Activated T-helper 2 cell treated with anti-CD3 and anti-CD28 coated beads, Interferon-gamma antibody, Interleukin-2, Interleukin-4, amounts not matched to agents 10 μg/mL and 5 μg/mL and 100 μg/mL, durations not matched to agents 14 hours and 24 hours and 36 hours (primary cell): ENCODE measurements at regions not wholly inside any gene's neighbourhood (a gene's known extent, or its start where the extent isn't known, plus 50 kb on each side); places are given as distances from the start of the nearest gene placed in this dataset.

ENCODE experiments used
- DNase-seq: peaks from one replicate; pipeline ENCODE4 v3.0.0; 2021; ENCODE audit warnings: low spot score
- H3K27ac Mint-ChIP-seq: one replicate; pipeline ENCODE4 v1.8.0; 2021; ENCODE audit warnings: mixed read lengths
- H3K27me3 Mint-ChIP-seq: one replicate; pipeline ENCODE4 v1.8.0; 2021; ENCODE audit warnings: low read depth, mixed read lengths
- H3K36me3 Mint-ChIP-seq: one replicate; pipeline ENCODE4 v1.8.0; 2021; ENCODE audit warnings: low read depth, mixed read lengths
- H3K4me1 Mint-ChIP-seq: one replicate; pipeline ENCODE4 v1.8.0; 2021; ENCODE audit warnings: low read depth, mixed read lengths
- H3K4me3 Mint-ChIP-seq: one replicate; pipeline ENCODE4 v1.8.0; 2021; ENCODE audit warnings: low read depth, mild to moderate bottlenecking, moderate library complexity, mixed read lengths
- H3K9me3 Mint-ChIP-seq: one replicate; pipeline ENCODE4 v1.8.0; 2021; ENCODE audit warnings: mixed read lengths
- intact Hi-C: fragments of 100-400 bp; cut with micrococcal nuclease; formaldehyde crosslinking; loops from one replicate; pipeline ENCODE4 v1.15.1; 2023

DNA sequence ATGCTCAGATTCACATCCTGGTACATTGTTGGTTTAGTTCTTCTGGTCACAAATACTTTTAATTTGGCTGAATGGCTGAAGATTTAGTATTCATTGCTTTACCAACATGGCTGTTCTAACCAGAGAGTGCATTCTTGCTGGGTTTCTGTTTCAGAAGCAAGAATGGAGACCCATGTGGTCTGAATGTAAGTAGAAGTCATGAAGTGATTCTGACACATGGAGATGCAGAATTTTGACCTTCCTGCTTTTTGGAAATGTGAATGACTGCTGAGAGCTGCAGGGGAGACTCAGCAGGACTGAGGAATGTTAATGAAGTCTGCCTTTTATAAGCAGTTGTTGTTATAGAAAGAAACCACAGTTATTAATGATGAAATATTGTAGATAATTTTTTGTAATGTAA is 576.1 kb upstream of the MARCKS start:
- H3K4me1 Mint-ChIP-seq = no peaks in the 10 kb centered on the region
- intact Hi-C loops = no loop called here

DNA sequence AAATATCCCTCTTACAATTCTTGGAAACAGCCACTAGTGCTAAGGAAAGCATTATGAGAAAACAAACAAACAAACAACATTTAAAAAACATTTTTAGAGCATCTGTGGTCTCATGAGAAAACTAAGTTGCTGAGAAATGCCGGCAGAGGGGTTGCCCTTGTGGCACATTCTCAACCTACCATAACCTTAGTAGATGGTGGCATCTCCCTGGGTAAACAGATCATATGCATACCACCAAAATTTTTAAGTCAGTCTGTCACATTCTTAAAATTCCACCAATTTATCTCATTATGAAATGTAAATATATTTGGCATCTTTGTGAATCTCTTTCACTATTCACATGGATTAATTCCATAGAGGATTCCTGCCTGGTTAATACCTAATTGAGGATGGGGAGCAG is 575.7 kb upstream of the MARCKS start:
- Mint-ChIP-seq H3K27me3 (no peaks in the 10 kb centered on the region), H3K4me3 (no peak overlapping the region), H3K36me3 (no peaks in the 10 kb centered on the region), H3K27ac (no peak overlapping the region), H3K9me3 (no peaks in the 10 kb centered on the region), H3K4me1 (no peaks in the 10 kb centered on the region)
- intact Hi-C loops = no loop called here
- DNase-seq = no peak

More for the DNA sequence above, 576.1 kb upstream of the MARCKS start:
- no peak overlapping the region for H3K27ac Mint-ChIP-seq
- no peak for DNase-seq
- H3K36me3 Mint-ChIP-seq = no peaks in the 10 kb centered on the region
- no peak overlapping the region for H3K4me3 Mint-ChIP-seq
- no peaks in the 10 kb centered on the region for H3K9me3 Mint-ChIP-seq
- no peaks in the 10 kb centered on the region for H3K27me3 Mint-ChIP-seq

DNA sequence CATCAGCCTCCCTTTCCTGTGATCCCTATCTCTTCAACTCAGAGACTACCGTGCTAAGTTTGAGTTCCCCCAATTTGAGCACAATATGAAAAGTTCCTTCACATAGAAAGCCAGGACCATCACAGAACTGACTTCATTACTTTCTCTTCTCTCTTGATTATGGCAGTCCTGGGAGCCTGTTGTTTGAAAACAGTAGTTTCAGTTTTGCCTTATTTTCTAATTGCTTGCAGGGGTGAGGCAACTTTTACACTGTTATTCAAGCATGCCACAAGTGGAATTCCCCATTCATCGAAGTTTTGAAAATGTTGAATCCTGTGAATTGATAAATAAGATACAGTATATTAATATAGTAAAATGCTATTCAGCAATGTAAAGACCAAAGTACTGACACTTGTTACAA is 569.7 kb upstream of the MARCKS start:
- Mint-ChIP-seq H3K27me3 (no peaks in the 10 kb centered on the region), H3K36me3 (no peaks in the 10 kb centered on the region), H3K9me3 (no peaks in the 10 kb centered on the region), H3K27ac (no peak overlapping the region), H3K4me1 (no peaks in the 10 kb centered on the region), H3K4me3 (no peak overlapping the region)
- intact Hi-C loops = no loop called here
- no peak for DNase-seq

DNA sequence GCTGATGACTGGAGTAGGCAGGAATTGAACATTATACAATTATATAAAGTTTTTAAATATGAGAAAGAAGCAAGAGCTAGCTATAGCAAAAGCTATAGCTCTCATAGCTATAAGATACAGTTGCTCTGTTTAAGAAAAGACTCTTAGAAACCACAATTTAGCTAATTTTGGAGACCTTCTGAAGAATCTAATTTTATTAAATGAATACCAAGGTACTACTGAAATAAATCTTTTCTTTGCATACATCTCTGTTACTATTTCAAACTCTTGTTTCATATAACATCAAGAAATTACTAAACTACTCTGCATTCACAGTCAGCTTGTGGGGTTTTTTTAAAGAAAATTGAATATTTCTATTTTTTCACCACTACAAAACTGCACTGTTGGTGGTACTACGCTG is 568.7 kb upstream of the MARCKS start:
- no peaks in the 10 kb centered on the region for H3K9me3 Mint-ChIP-seq
- no peaks in the 10 kb centered on the region for H3K36me3 Mint-ChIP-seq
- H3K27ac Mint-ChIP-seq = no peak overlapping the region
- no peaks in the 10 kb centered on the region for H3K27me3 Mint-ChIP-seq
- DNase-seq = no peak
- no peak overlapping the region for H3K4me3 Mint-ChIP-seq
- intact Hi-C loops = no loop called here
- H3K4me1 Mint-ChIP-seq = no peaks in the 10 kb centered on the region

DNA sequence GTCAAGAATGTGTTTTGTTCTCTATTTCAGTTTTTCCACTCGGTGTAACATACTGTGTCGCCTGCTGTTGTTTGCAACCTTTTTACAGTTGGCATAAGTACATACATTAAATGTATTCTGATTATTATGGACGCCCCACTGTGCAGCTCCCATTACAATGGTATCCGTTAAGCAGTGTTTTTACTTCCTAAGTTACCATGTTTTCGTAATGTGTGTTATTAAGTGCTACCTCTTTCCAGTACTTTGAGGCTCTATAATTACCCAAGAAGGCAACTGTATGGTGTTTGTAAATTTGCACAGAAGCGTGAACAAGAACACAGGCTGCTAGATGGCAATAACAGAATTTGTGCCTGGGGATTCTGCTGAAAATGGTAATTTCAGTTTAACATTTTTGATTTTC is 568.0 kb upstream of the MARCKS start:
- H3K27ac Mint-ChIP-seq = no peak overlapping the region
- DNase-seq = no peak
- H3K27me3 Mint-ChIP-seq = no peaks in the 10 kb centered on the region
- no peaks in the 10 kb centered on the region for H3K4me1 Mint-ChIP-seq
- no peak overlapping the region for H3K4me3 Mint-ChIP-seq
- H3K9me3 Mint-ChIP-seq = no peaks in the 10 kb centered on the region
- intact Hi-C loops = no loop called here
- H3K36me3 Mint-ChIP-seq = no peaks in the 10 kb centered on the region

DNA sequence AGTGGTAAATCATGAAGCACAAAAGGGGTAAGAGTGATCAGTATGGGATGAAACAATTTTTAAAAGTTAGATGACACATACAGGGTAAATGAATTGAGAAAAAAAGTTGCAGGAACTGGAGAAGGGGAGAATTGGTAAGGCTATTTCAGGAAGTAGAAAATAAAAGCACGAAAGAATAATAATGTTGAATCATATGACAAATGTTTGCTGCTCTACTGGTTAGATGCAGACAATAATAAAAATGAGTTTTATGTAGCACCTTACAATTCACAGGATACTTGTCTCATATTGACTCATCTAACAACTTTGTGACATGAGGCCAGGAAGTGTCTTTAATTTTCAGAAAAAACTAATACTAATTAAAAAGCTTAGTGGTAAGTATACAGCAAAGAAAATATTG is 566.5 kb upstream of the MARCKS start:
- Mint-ChIP-seq H3K36me3 (no peaks in the 10 kb centered on the region), H3K9me3 (no peaks in the 10 kb centered on the region), H3K4me3 (no peak overlapping the region), H3K27ac (no peak overlapping the region), H3K4me1 (no peaks in the 10 kb centered on the region), H3K27me3 (no peaks in the 10 kb centered on the region)
- DNase-seq = no peak
- intact Hi-C loops = no loop called here

DNA sequence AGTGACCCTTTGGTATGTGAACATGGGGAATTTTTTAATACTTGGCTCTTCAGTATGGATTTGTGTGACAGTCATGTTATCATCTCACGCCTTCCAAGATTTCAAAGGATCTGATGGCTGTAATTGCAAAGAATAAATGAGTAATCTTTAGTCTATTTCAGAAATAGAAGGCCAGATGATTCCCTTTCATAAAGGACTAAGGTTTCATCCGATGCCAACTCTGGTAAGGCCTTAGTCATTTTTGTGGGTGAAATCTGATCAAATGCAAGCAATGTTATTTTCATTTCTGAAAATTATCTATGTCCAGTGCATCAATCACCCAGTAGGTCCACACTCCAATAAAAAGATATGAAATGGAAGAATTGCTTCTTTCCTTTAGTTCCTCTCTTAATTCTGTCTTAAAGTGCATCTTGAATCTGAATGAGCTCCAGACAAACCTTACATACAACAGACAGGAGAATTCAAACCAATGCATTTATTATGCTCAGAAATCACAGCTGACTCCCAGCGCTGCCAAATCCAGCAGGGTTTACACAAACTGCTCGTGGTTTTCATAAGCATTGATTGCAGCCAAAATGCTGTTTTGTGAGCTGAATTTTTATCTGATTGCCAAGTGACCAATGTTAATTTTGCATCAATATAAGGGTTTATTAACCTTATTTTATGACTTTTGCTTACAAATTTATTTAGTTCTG is 565.2 kb upstream of the MARCKS start:
- no peak overlapping the region for H3K27ac Mint-ChIP-seq
- H3K9me3 Mint-ChIP-seq = no peaks in the 10 kb centered on the region
- no peak for DNase-seq
- intact Hi-C loops = no loop called here
- no peak overlapping the region for H3K4me3 Mint-ChIP-seq
- H3K27me3 Mint-ChIP-seq = no peaks in the 10 kb centered on the region
- H3K36me3 Mint-ChIP-seq = no peaks in the 10 kb centered on the region
- H3K4me1 Mint-ChIP-seq = no peaks in the 10 kb centered on the region

DNA sequence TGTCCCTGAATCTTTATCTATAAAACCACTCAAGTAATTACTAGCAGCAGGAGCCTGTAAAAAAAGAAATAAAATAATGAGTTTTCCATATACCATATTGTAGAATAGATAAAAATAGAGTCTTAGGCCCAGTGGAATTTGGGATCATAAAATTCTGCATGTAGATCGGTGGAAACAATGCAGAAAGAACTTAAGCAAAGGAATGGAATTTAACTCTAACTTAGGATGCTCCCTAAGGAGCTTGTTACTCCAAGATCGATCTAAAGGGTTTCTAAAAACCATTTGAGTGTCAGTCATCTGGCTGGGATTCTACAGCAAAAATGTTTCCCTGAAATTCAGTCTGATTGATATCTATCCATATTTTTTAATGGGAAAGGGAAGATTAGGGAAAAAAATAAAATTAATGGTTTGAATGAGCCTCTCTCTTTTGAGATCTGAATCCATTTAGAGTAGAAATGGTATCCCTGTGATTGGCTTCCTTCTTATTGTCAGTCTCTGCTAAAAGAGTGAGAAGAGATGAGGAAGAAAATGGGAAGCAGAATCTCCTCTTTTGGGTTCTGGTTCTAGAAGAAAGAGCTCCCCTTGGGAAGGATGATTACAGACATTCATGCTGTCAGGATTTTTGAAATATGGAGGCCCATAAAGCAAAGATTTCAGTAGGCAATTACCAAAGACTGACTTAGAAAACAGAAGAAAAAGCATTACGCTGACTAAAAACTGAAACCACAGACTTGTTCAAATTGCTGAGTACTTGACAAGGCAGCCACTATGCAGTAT is 564.3 kb upstream of the MARCKS start:
- no peaks in the 10 kb centered on the region for H3K4me1 Mint-ChIP-seq
- no peak overlapping the region for H3K27ac Mint-ChIP-seq
- intact Hi-C loops = no loop called here
- no peak overlapping the region for H3K4me3 Mint-ChIP-seq
- H3K27me3 Mint-ChIP-seq = no peaks in the 10 kb centered on the region
- DNase-seq = no peak
- no peaks in the 10 kb centered on the region for H3K36me3 Mint-ChIP-seq
- no peaks in the 10 kb centered on the region for H3K9me3 Mint-ChIP-seq

DNA sequence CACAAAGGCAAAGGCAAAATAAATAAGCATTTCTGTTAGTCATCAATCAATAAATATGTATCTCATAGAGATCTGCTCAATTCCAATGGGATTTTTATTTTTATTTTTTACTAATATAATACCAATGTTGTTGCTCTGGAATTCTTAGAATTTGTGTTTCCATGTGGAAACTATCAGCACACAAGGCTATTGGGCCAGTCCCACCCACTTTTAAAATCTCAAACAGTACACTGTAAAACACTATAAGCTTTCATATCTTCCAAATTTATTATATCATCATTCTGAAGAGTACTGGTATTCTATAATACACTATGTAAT is 563.8 kb upstream of the MARCKS start:
- intact Hi-C loops = no loop called here
- Mint-ChIP-seq H3K4me1 (no peaks in the 10 kb centered on the region), H3K27ac (no peak overlapping the region), H3K27me3 (no peaks in the 10 kb centered on the region), H3K4me3 (no peak overlapping the region), H3K36me3 (no peaks in the 10 kb centered on the region), H3K9me3 (no peaks in the 10 kb centered on the region)
- DNase-seq = no peak

DNA sequence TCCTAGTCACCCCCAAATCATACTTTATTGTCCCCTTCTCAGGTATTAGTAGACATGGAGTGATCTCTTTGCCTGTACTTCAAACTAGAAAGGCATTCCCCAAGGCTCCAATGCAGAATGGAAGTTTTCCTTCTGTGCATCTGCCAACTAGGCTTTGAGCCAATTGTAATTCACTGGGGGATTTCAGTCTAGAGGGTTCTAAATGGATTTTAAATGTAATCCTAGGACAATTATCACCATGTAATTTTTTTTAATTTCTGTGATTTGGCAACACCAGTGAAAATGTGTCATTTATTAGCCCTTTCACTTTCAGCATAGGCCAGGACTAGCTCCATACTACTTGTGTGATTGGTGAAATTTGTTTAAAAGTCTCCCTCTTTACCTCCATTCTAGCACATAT is 557.6 kb upstream of the MARCKS start:
- Mint-ChIP-seq H3K27me3 (no peaks in the 10 kb centered on the region), H3K4me3 (no peak overlapping the region), H3K27ac (no peak overlapping the region), H3K36me3 (no peaks in the 10 kb centered on the region), H3K9me3 (no peaks in the 10 kb centered on the region), H3K4me1 (no peaks in the 10 kb centered on the region)
- DNase-seq = no peak
- intact Hi-C loops = no loop called here

DNA sequence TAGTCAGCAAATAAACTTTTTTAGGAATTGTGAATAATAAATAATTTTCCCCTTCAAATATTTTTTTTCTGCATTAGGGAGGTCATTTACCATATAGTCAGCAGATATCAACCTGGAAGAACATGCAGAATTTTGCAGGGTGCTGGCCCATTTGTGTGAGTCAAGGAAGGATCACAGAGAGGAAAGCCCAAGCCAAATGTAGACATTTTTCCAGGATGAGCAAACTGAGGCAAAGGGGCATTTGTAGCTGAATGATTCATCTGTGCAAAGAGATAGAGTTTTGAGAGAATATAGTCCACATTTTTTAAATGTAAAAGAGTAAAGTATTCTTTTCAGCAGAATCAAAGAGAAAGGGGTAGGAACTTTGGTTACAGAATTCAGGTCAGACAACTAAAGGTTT is 555.5 kb upstream of the MARCKS start:
- H3K27me3 Mint-ChIP-seq = no peaks in the 10 kb centered on the region
- no peaks in the 10 kb centered on the region for H3K36me3 Mint-ChIP-seq
- no peak for DNase-seq
- H3K4me3 Mint-ChIP-seq = no peak overlapping the region
- H3K9me3 Mint-ChIP-seq = no peaks in the 10 kb centered on the region
- intact Hi-C loops = no loop called here
- no peak overlapping the region for H3K27ac Mint-ChIP-seq
- no peaks in the 10 kb centered on the region for H3K4me1 Mint-ChIP-seq

DNA sequence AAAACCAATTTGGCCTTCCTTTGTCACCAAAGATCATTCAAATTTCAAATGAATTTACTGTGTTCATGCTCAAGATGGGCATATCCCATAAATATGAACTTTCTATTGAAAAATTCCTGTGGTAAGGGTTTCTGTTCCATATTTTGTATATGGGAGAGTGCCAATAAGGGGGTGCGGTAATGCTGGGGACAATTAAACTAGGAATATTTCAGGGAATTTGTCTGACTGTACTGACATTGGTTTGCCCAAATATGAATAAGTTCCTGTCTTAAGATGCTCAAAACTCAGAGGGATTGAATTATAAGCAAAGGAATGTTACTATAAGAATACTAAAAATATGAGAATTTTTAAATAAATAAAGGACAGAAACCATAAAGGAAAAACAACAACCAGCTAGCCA is 553.0 kb upstream of the MARCKS start:
- Mint-ChIP-seq H3K27ac (no peak overlapping the region), H3K9me3 (no peaks in the 10 kb centered on the region), H3K4me1 (no peaks in the 10 kb centered on the region), H3K27me3 (no peaks in the 10 kb centered on the region), H3K4me3 (no peak overlapping the region), H3K36me3 (no peaks in the 10 kb centered on the region)
- DNase-seq = no peak
- intact Hi-C loops = no loop called here

DNA sequence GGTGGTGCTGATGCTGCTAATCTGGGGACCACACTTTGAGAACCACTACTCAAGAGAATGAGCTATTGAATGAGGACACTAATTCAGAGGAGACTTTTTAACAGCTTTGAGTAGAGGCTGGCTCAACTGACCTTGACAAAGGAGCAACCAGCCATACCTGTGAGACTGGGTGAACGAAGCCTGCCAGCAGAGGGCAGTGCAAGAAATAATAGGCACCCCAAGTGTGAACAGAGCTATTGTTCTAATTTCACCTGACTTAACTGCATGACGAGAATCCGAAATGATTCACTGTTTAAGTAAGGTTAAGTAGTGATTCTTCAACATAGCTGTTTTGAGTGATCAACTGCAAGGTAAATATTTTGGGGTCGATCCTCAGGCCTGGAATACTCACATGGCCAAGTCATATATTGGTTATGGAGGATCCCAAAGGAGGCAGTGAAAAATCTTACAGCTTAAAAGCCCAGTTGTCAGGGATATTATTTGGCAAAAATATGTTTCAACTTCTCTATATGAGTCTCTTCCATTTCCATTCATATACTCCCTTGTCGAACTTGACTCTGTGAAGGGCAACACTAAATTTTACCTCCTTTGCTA is 550.5 kb upstream of the MARCKS start:
- Mint-ChIP-seq H3K4me3 (no peak overlapping the region), H3K4me1 (no peaks in the 10 kb centered on the region), H3K36me3 (no peaks in the 10 kb centered on the region), H3K27me3 (no peaks in the 10 kb centered on the region), H3K27ac (no peak overlapping the region), H3K9me3 (no peaks in the 10 kb centered on the region)
- intact Hi-C loops = loop anchor here (1.0 kb wide), 2 partner anchors 553 to 603 kb away; no protein-coding TSS in a partner anchor
- peak; percentile 13 for DNase-seq
